ENCODE measurements at regions not wholly inside any gene's neighbourhood (a gene's known extent, or its start where the extent isn't known, plus 50 kb on each side); places are given as distances from the start of the nearest gene placed in this dataset.

GRCh38 chr3:66552846-66553245, 52.0 kb upstream of the LRIG1 start:
- TF ChIP-seq, protein P1, sequence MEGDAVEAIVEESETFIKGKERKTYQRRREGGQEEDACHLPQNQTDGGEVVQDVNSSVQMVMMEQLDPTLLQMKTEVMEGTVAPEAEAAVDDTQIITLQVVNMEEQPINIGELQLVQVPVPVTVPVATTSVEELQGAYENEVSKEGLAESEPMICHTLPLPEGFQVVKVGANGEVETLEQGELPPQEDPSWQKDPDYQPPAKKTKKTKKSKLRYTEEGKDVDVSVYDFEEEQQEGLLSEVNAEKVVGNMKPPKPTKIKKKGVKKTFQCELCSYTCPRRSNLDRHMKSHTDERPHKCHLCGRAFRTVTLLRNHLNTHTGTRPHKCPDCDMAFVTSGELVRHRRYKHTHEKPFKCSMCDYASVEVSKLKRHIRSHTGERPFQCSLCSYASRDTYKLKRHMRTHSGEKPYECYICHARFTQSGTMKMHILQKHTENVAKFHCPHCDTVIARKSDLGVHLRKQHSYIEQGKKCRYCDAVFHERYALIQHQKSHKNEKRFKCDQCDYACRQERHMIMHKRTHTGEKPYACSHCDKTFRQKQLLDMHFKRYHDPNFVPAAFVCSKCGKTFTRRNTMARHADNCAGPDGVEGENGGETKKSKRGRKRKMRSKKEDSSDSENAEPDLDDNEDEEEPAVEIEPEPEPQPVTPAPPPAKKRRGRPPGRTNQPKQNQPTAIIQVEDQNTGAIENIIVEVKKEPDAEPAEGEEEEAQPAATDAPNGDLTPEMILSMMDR (IDR thresholded peaks at IDR 0.05; ENCODE audit: low read length): no peak
- no peak for TF ChIP-seq EZH2 (IDR thresholded peaks at IDR 0.05; ENCODE audit: borderline replicate concordance, low read length)
